ENCODE measurements at regions not wholly inside any gene's neighbourhood (a gene's known extent, or its start where the extent isn't known, plus 50 kb on each side); places are given as distances from the start of the nearest gene placed in this dataset.

DNA sequence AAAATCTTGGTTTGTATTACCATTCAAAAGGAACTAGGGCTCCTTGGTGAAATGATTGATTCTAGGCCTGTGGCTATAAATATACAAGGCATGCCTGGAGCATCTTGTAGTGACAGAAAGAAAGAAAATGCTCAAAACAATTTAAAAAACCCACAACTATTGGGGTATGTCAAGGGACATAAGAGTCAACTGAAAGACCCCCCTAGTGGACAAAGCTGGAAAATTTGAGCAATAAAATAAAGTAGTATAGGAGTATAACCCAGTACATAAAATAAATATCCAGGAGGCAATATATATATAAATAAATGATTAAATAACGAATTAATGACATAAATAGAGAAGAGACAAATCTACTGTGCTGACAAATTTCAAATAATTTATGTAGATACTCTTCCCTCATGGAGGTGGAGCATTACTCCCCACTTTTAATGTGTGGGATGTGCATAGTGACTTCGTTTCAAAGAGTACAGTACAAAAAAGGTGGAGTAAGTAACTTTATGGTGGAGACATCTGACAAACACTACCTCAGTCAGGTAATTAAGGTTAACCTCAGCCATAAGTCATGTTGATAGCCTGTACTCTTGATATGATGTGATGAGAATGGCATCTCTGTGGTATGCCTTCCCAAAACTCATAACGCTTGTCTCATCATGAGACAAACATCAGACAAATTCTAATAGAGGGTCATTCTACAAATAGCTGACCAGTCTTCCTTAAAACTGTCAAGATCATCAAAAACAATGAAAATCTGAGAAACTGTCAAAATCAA, 185.0 kb upstream of the GLRA2 start:
- TF ChIP-seq, protein P1, sequence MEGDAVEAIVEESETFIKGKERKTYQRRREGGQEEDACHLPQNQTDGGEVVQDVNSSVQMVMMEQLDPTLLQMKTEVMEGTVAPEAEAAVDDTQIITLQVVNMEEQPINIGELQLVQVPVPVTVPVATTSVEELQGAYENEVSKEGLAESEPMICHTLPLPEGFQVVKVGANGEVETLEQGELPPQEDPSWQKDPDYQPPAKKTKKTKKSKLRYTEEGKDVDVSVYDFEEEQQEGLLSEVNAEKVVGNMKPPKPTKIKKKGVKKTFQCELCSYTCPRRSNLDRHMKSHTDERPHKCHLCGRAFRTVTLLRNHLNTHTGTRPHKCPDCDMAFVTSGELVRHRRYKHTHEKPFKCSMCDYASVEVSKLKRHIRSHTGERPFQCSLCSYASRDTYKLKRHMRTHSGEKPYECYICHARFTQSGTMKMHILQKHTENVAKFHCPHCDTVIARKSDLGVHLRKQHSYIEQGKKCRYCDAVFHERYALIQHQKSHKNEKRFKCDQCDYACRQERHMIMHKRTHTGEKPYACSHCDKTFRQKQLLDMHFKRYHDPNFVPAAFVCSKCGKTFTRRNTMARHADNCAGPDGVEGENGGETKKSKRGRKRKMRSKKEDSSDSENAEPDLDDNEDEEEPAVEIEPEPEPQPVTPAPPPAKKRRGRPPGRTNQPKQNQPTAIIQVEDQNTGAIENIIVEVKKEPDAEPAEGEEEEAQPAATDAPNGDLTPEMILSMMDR (IDR thresholded peaks at IDR 0.05): peak in 1 of 12 donors; percentile 7
- TF ChIP-seq POLR2A (IDR thresholded peaks at IDR 0.05): no peak

Measured in heart left ventricle (tissue), 13 donors.